ENCODE measurements at regions not wholly inside any gene's neighbourhood (a gene's known extent, or its start where the extent isn't known, plus 50 kb on each side); places are given as distances from the start of the nearest gene placed in this dataset.

GRCh38 chr9:13432904-13433303 lies 153.4 kb upstream of the MPDZ start:
- Histone ChIP-seq H3K27me3 (ENCODE audit: low read depth, low read length) (peaks cover 4% of the 10 kb centered on the region; the same call in 1 of the 2 replicates), H3K4me2 (ENCODE audit: low read length) (no peak overlapping the region), H3K4me3 (ENCODE audit: low read length) (no peak overlapping the region), H3K9ac (ENCODE audit: low read length) (no peak overlapping the region), H3K27ac (ENCODE audit: low read length) (no peak overlapping the region), H3K9me3 (ENCODE audit: insufficient read depth, low read length) (no peaks in the 10 kb centered on the region), H3K36me3 (replicated peaks; ENCODE audit: low read depth, low read length) (no peaks in the 10 kb centered on the region), H2AFZ (ENCODE audit: low read depth, low read length) (no peak overlapping the region), H3K79me2 (ENCODE audit: low read length) (no peaks in the 10 kb centered on the region), H4K20me1 (ENCODE audit: insufficient read depth, low read length) (no peaks in the 10 kb centered on the region), H3K4me1 (ENCODE audit: low read length) (no peaks in the 10 kb centered on the region)
- TF ChIP-seq CTCF (IDR thresholded peaks at IDR 0.05; ENCODE audit: low read depth, low read length) (no peak), EZH2phosphoT487 (IDR thresholded peaks at IDR 0.05; ENCODE audit: low read depth) (no peak)

GRCh38 chr9:13431692-13432091 lies 152.2 kb upstream of the MPDZ start:
- Histone ChIP-seq H2AFZ (ENCODE audit: low read depth, low read length) (no peak overlapping the region), H3K27ac (ENCODE audit: low read length) (no peak overlapping the region), H3K4me1 (ENCODE audit: low read length) (no peaks in the 10 kb centered on the region), H3K27me3 (ENCODE audit: low read depth, low read length) (peaks cover 4% of the 10 kb centered on the region; the same call in 1 of the 2 replicates), H3K4me3 (ENCODE audit: low read length) (no peak overlapping the region), H3K9me3 (ENCODE audit: insufficient read depth, low read length) (no peaks in the 10 kb centered on the region), H3K9ac (ENCODE audit: low read length) (no peak overlapping the region), H3K36me3 (replicated peaks; ENCODE audit: low read depth, low read length) (no peaks in the 10 kb centered on the region), H4K20me1 (ENCODE audit: insufficient read depth, low read length) (no peaks in the 10 kb centered on the region), H3K79me2 (ENCODE audit: low read length) (no peaks in the 10 kb centered on the region), H3K4me2 (ENCODE audit: low read length) (no peak overlapping the region)
- no peak for TF ChIP-seq CTCF (IDR thresholded peaks at IDR 0.05; ENCODE audit: low read depth, low read length)
- no peak for TF ChIP-seq EZH2phosphoT487 (IDR thresholded peaks at IDR 0.05; ENCODE audit: low read depth)

GRCh38 chr9:13431222-13431536 lies 151.7 kb upstream of the MPDZ start:
- Histone ChIP-seq H3K27ac (ENCODE audit: low read length) (no peak overlapping the region), H3K4me1 (ENCODE audit: low read length) (no peaks in the 10 kb centered on the region), H4K20me1 (ENCODE audit: insufficient read depth, low read length) (no peaks in the 10 kb centered on the region), H2AFZ (ENCODE audit: low read depth, low read length) (no peak overlapping the region), H3K4me2 (ENCODE audit: low read length) (no peak overlapping the region), H3K79me2 (ENCODE audit: low read length) (no peaks in the 10 kb centered on the region), H3K36me3 (replicated peaks; ENCODE audit: low read depth, low read length) (no peaks in the 10 kb centered on the region), H3K27me3 (ENCODE audit: low read depth, low read length) (peaks cover 4% of the 10 kb centered on the region; the same call in 1 of the 2 replicates), H3K9ac (ENCODE audit: low read length) (no peak overlapping the region), H3K4me3 (ENCODE audit: low read length) (no peak overlapping the region), H3K9me3 (ENCODE audit: insufficient read depth, low read length) (no peaks in the 10 kb centered on the region)
- TF ChIP-seq CTCF (IDR thresholded peaks at IDR 0.05; ENCODE audit: low read depth, low read length) (no peak), EZH2phosphoT487 (IDR thresholded peaks at IDR 0.05; ENCODE audit: low read depth) (no peak)

- H3K4me2 ChIP-seq (ENCODE audit: low read length): no peak overlapping the region
- no peak overlapping the region for H3K27ac ChIP-seq (ENCODE audit: low read length)
- H4K20me1 ChIP-seq (ENCODE audit: insufficient read depth, low read length): no peaks in the 10 kb centered on the region
Measured at GRCh38 chr9:13430368-13431221, 151.1 kb upstream of the MPDZ start.

More at GRCh38 chr9:13430368-13431221, 151.1 kb upstream of the MPDZ start:
- no peaks in the 10 kb centered on the region for H3K9me3 ChIP-seq (ENCODE audit: insufficient read depth, low read length)
- H3K9ac ChIP-seq (ENCODE audit: low read length): no peak overlapping the region
- H3K27me3 ChIP-seq (ENCODE audit: low read depth, low read length): peaks cover 6% of the 10 kb centered on the region; the same call in 1 of the 2 replicates
- no peak overlapping the region for H2AFZ ChIP-seq (ENCODE audit: low read depth, low read length)
- no peaks in the 10 kb centered on the region for H3K79me2 ChIP-seq (ENCODE audit: low read length)
- H3K4me1 ChIP-seq (ENCODE audit: low read length): no peaks in the 10 kb centered on the region
- H3K4me3 ChIP-seq (ENCODE audit: low read length): no peak overlapping the region
- H3K36me3 ChIP-seq (replicated peaks; ENCODE audit: low read depth, low read length): no peaks in the 10 kb centered on the region
- TF ChIP-seq CTCF (IDR thresholded peaks at IDR 0.05; ENCODE audit: low read depth, low read length) (no peak), EZH2phosphoT487 (IDR thresholded peaks at IDR 0.05; ENCODE audit: low read depth) (no peak)

Measured in OCI-LY3 (cell line).